ENCODE measurements at regions not wholly inside any gene's neighbourhood (a gene's known extent, or its start where the extent isn't known, plus 50 kb on each side); places are given as distances from the start of the nearest gene placed in this dataset.

GRCh38 chr5:152551061-152551460 is 146.0 kb upstream of the NMUR2 start:
- H3K23ac ChIP-seq (ENCODE audit: insufficient read length), result no peak overlapping the region
- H4K20me1 ChIP-seq (replicated peaks in 1 of 2; ENCODE audit: control insufficient read depth in 1 of 2, insufficient read depth in 2 of 2, low read length in 2 of 2), result no peaks in the 10 kb centered on the region
- H3K14ac ChIP-seq (ENCODE audit: insufficient read length), result no peak overlapping the region
- no peak for TF ChIP-seq TEAD4 (IDR thresholded peaks at IDR 0.05; ENCODE audit: low read depth, low read length)
- ChIA-PET CTCF (ENCODE audit: partially characterized antibody) (no interaction called here), POLR2A (ENCODE audit: partially characterized antibody) (no interaction called here)
- no peak overlapping the region for H3K56ac ChIP-seq (replicated peaks; ENCODE audit: insufficient read length, low read depth, low read length)
- no peak overlapping the region for H4K5ac ChIP-seq (ENCODE audit: insufficient read length, low read depth, low read length)
- DNase-seq (ENCODE audit: low read depth in 1 of 2, low spot score in 2 of 2) (no peak), FAIRE-seq (no peak)
- H3K9me3 ChIP-seq (ENCODE audit: insufficient read depth in 2 of 2, low read depth in 1 of 2, low read length in 1 of 2), result no peaks in the 10 kb centered on the region
- H3K4me3 ChIP-seq (ENCODE audit: extremely low read depth in 1 of 4, insufficient read depth in 2 of 4, low read depth in 3 of 4, low read length in 4 of 4), result no peak overlapping the region
- H3K23me2 ChIP-seq (ENCODE audit: low read depth, low read length), result no peaks in the 10 kb centered on the region
- no peak overlapping the region for H2BK12ac ChIP-seq (ENCODE audit: low read depth, low read length)
- H3K79me1 ChIP-seq (ENCODE audit: low read depth, low read length), result no peaks in the 10 kb centered on the region
- H2BK20ac ChIP-seq (ENCODE audit: low read length), result no peak overlapping the region
- H3K4me1 ChIP-seq (replicated peaks in 1 of 4; ENCODE audit: control insufficient read depth in 3 of 4, insufficient read depth in 4 of 4, low read length in 3 of 4), result no peaks in the 10 kb centered on the region
- H3K27me3 ChIP-seq (replicated peaks in 1 of 4; ENCODE audit: control insufficient read depth in 3 of 4, extremely low read depth in 1 of 4, insufficient read depth in 3 of 4, low read length in 3 of 4), result no peaks in the 10 kb centered on the region
- no peak overlapping the region for H2AK5ac ChIP-seq (ENCODE audit: low read depth, low read length)
- no peaks in the 10 kb centered on the region for H3K79me2 ChIP-seq (ENCODE audit: control insufficient read depth in 1 of 2, insufficient read depth in 2 of 2, low read length in 2 of 2)
- no peak overlapping the region for H2BK120ac ChIP-seq (replicated peaks; ENCODE audit: low read depth, low read length)
- H3K36me3 ChIP-seq (ENCODE audit: control insufficient read depth in 2 of 4, insufficient read depth in 4 of 4, low read length in 3 of 4), result no peaks in the 10 kb centered on the region
- H4K91ac ChIP-seq (replicated peaks; ENCODE audit: insufficient read length, low read length), result no peak overlapping the region
- H3K18ac ChIP-seq (ENCODE audit: extremely low read depth, low read length), result no peak overlapping the region
- no peak overlapping the region for H2AFZ ChIP-seq (ENCODE audit: low read length)
- no peak overlapping the region for H4K8ac ChIP-seq (ENCODE audit: extremely low read depth, insufficient read depth, low read length)
- H2BK15ac ChIP-seq (ENCODE audit: low read length), result no peak overlapping the region
- H3K27ac ChIP-seq (ENCODE audit: low read depth, low read length), result no peak overlapping the region
- H3K9ac ChIP-seq (replicated peaks in 1 of 4; ENCODE audit: extremely low read depth in 1 of 4, low read depth in 3 of 4, low read length in 3 of 4), result no peak overlapping the region
- no peak overlapping the region for H3K4ac ChIP-seq (replicated peaks; ENCODE audit: insufficient read length, low read depth, low read length)
- no peak overlapping the region for H3K4me2 ChIP-seq (ENCODE audit: insufficient read depth in 1 of 2, low read depth in 2 of 2, low read length in 2 of 2)
- no peak overlapping the region for H2BK5ac ChIP-seq (ENCODE audit: low read depth, low read length)
